ENCODE measurements at regions not wholly inside any gene's neighbourhood (a gene's known extent, or its start where the extent isn't known, plus 50 kb on each side); places are given as distances from the start of the nearest gene placed in this dataset.

DNA sequence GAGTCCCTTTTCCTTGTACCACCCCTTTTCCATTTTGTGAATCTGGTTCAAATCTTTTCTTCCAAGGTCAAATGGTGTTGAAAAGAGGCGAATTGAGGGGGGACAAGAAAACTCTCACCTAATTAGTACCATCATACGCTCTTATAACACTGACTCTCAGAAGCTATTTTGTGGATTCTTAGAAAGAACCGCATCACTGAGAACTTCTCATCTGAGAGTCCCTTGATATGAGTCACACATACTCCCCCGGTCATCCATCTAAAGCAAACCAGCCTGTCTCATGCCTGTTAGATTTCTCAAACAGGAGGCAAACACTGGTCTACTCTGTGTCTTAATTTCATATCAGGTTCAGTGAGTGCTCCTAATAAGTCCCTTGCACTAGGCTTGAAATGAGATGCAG, 76.5 kb upstream of the SPRED1 start:
- DNase-seq (ENCODE audit: low read depth), result no peak

DNA sequence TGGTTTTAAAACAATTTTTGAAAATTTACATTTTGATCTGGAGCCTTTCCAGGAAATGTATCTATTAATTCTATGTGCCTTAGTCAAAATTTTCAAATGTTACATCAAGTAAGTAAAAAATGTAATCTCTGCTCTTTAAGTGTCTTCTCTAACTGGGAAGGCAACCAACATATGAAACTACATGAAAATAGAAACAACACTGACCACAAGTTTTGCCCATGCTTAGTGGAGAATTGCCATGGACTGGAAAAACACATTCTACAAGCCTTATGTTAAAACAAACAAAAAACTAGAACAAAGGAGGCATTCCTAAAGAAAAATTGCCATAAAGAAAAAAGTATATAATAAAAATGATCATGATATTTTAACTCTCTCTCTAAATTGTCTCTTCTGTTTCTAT, 75.9 kb upstream of the SPRED1 start:
- no peak for DNase-seq (ENCODE audit: low read depth)

DNA sequence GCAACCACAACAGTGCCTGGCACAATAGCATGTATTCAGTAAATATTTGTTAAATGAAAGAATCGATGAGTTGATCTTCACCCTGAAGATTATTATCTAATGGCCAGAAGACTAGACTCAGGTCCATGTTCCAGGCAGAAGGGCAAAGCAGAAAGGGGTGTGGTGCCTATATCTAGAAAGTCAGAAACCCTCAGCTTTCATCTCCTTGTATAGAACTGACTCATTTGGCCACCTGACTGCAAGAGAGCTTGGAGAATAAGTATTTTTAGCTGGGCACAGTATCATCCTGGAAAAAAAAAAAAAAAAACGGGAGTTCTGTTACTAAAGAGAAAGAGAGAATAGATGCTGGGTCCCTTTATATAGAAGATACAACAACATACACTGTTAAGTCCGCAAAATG, 69.7 kb upstream of the SPRED1 start:
- no peak for DNase-seq (ENCODE audit: low read depth)

DNA sequence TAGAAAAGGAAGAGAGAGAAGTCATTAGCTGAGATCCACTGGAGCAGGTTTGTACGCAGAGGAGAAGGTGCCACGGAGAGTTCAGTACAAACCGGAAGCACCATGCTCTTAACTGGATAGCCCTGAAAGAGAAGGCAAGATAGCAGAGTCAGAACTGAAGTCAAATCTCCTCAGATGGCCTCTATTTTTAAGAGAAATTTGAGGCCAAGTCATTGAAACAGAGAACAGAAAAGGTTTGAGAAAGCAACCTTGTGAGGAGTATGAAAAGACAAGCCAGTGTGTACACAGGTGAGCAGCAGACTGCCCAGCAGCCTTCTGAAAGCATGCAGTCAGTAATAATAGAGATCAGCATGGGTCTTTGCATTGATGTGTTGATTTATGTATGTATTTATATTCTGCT, 66.1 kb upstream of the SPRED1 start:
- no peak for DNase-seq (ENCODE audit: low read depth)

DNA sequence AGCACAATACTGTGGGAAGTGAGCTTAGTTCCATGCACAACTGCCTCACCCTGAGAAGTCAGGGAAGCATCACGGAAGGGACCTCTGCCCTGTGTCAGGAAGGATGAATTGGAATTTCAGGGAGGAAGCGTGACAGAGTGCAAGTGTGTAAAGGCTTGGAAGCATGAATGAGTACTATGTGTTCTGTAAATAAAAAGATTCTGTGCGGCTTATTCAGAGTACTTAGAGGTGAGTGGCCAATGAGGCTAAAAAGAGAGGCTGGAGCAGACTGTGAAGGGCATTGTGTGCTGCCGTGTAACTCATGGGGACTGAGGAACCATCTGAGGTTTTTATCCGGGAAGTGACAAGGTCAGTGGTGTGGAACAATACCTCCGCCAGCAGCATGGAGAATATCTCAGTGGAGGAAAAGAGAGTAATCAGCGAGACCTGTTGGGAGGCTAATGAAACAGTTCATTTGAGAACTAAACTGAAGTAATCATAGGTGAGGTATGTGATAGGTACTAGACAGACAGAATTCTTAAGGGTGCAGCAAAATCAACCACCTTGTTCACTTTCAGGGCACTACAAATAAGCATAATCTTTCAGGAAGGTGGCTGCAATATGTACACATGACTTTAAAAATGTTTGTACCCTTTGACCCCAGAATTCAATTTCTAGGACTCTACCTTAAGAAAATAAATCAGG, 64.9 kb upstream of the SPRED1 start:
- DNase-seq (ENCODE audit: low read depth), result no peak

DNA sequence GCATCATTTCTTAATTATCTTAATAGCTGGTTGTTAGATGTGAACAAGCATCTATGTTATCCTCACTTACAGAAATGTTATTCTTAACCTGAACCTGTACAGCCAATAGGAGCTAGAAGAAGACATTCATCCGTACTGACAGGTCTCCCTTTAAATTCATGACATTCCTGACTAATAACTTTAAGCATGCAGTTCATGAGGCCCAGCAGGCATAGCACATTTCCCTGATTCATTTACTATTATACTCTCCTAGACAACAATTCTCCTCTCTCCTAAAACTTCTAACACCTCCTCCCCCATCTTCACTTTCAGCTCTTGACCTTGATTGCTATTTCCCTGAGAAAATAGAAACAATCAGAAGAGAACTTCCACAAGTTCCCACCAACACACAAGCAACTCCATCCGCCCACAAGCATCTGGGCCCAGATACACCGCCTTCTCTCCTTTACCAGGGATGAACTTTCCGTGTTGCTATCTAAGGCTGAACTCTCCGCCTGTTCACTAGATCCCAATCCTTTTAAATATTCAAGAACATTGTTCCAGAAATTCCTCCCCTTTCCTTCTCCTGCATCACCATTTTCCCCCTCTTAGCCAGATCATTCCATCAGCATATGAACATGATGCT, 62.9 kb upstream of the SPRED1 start:
- no peak for DNase-seq (ENCODE audit: low read depth)

DNA sequence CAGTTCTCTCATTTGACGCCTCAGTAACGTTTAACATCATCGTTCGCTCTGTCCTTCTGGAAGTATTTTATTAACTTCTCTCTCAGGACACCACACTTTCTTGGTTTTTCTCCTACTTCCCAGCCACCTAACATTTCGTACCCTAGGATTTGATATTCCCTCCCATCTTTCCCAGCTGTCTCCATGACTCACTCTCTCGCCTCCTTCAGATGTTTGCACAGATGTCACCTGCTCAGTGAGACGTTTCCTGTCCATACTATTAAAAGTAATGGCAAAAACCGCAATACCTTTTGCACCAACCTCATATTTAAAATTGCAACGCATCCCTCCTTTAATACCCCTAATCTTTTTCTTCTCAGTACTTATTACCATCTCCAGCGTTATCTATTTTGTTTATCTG, 62.1 kb upstream of the SPRED1 start:
- DNase-seq (ENCODE audit: low read depth), result no peak

DNA sequence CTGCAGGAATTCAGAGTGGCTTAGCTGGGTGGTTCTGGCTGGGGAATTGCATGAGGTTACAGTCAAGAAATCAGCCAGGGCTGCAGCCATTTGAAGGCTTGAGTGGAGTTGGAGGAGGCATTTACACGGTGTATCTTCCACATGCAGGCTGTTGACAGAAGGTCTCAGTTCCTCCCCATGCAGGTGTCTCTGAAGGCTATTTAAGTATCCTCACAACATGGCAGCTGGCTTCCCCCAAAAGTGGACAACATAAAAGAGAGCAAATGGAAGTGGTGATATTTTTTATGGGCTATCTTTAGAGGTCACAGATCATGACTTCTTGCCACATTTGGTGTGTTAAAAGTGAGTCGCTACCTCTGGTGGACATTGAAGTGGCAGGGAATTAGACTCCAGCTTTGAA, 60.1 kb upstream of the SPRED1 start:
- no peak for DNase-seq (ENCODE audit: low read depth)

DNA sequence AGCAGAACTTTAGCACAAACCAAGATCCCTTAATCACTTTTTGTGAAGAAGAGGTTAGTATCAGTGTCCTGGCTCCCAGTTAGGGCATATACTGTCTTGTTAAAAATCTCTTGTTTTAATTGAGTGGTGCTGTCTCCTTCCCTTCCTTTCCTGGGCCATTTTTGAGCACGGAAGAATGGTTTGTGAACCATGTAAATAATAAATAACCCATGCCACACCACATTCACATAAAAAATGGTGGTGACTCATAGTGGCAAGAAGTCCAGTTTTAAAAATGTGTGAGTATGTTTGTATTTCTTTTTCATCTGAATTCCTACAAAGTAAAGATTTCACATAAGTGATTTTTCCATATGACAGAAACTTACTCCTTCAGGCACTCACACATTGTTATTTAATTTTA, 59.1 kb upstream of the SPRED1 start:
- DNase-seq (ENCODE audit: low read depth), result no peak

DNA sequence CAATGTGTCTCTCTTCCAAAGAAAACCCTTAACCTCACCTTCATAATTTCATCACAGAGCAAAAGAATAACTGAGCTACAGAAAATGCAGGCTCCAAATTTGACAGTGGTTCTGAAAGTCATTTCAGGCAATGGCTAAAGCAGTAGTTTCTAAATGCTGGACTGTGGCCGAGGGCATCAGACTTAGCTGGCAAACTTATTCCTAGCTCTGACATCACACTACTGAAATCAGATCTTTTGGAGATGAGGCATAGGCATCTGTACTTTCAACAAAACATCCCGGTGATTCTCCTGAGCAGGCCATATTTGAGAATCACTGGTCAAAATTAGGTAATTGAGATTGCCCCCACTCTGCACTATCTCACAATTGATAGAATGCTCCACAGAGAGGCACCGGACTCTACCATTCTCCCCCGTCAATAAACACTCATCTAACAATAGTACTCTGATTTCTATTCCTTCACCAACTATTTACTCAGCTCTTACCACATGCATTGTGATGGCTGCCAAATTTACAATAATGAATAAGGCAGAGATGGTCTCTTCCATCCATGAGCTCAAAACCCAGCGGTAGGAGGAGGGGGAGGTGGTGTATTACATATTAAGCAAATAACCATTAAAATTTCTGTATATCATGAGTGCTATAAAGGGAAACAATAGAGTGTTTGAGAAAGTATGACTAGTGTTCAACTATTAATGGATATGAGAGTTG, 57.3 kb upstream of the SPRED1 start:
- DNase-seq (ENCODE audit: low read depth), result no peak

DNA sequence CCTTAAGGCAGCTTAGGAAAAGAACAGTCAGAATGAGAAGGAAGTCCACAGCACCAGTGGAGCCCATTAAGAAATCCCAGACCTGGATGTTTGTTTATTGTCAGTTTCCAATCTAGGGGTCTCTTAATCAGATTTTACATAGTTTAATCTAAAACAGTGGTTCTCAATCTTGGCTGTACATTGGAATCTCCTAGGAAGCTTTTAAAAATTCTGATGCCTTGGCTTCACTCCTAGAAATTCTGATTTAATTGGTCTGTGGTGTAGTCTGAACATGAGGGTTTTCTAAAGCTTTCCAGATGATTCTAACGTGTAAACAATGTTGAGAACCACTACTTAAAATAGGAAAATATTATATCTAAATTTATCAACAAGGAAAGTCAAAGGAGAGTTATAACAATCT, 56.6 kb upstream of the SPRED1 start:
- DNase-seq (ENCODE audit: low read depth), result no peak

DNA sequence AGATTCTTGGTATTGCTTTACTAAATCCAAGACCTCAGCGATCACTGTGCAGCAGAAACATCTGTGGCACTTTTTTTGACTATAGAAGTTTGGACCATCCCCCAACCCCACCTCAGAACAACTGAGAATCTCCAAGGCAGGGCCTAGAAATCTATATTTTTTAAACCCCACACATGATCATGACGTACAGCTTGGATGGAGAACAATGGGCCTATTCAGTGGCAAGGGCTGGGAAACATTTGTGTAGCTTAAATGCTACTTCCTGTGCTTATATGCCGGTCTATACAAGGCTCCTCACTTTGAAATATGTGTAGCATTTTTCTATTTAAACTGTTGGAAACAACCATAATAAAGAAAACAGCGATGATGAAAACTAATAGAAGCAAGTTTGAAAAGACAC, 55.1 kb upstream of the SPRED1 start:
- no peak for DNase-seq (ENCODE audit: low read depth)

DNA sequence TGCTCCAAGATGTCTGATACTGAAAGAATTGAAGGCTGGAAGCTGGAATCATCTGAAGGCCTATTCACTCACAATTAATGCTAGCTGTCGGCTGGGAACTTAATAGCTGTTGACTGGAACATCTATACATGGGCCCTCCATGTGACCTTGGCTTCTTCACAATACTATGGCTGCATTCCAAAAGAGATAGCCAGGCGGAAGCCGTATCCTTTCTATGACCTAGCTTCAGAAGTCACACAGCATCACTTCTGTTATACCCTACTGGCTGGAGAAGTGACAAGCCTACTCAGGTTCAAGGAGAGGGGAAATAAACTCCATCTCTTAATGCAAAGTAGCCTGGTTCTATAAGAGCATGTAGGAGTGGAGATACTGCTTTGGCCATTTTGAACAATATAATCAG, 50.9 kb upstream of the SPRED1 start:
- DNase-seq (ENCODE audit: low read depth), result no peak

DNA sequence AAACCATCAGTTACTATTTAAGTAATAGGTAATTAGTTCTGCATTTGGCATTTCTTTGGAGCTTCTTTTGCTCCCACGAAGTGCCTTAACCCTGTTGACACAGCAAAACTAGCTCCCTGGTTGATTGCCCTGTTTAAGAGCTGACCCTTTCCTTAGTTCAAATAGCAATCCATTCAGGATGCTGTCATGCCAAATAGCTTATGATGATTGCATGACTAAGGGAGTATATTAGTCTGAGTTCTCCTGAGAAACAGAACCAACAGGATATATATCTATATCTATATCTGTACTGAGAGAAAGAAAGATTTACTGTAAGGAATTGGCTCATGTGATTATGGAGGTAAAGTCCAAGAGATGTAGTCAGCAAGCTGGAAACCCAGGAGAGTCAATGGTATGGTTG, 50.3 kb upstream of the SPRED1 start:
- DNase-seq (ENCODE audit: low read depth), result no peak
